C4-2B (cell line): ENCODE measurements at regions not wholly inside any gene's neighbourhood (a gene's known extent, or its start where the extent isn't known, plus 50 kb on each side); places are given as distances from the start of the nearest gene placed in this dataset.

ENCODE experiments used
- CTCF ChIP-seq: fragments of 450-650 bp; conservative IDR thresholded peaks from 2 replicates; pipeline ENCODE4 v1.5.1; 2017; ENCODE audit warnings: mild to moderate bottlenecking
- ZFX ChIP-seq: fragments of 450-650 bp; IDR thresholded peaks from 2 replicates; pipeline ENCODE4 v1.6.1; 2017

GRCh38 chr7:23965296-23965695, 255.3 kb downstream of the STK31 start:
- no peak for TF ChIP-seq CTCF
- TF ChIP-seq ZFX: no peak
